ENCODE measurements at regions not wholly inside any gene's neighbourhood (a gene's known extent, or its start where the extent isn't known, plus 50 kb on each side); places are given as distances from the start of the nearest gene placed in this dataset.

GRCh38 chr2:4368907-4369306, 665.5 kb downstream of the DCDC2C start:
- FAIRE-seq, result no peak
- 52% methylated on average over 4 of the region's 4 CpGs for WGBS (ENCODE audit: insufficient coverage, insufficient replicate concordance, low lambda C conversion rate, missing lambda C conversion rate)
- POLR2A ChIA-PET, result no interaction called here
- TF ChIP-seq CEBPZ (IDR thresholded peaks at IDR 0.05; ENCODE audit: low read depth, low read length), result no peak
- no peak for TF ChIP-seq FOXK2 (IDR thresholded peaks at IDR 0.05)
- TF ChIP-seq ZBTB33 (IDR thresholded peaks at IDR 0.05), result no peak
- TF ChIP-seq PRDM15 (CRISPR knock-in tag; IDR thresholded peaks at IDR 0.05), result no peak
- TF ChIP-seq EZH2 (IDR thresholded peaks at IDR 0.05; ENCODE audit: borderline replicate concordance, control insufficient read depth, low read depth, low read length), result no peak
- TF ChIP-seq SMAD1 (IDR thresholded peaks at IDR 0.05; ENCODE audit: low read depth, partially characterized antibody), result no peak
- no peak for TF ChIP-seq TCF12 (IDR thresholded peaks at IDR 0.05; ENCODE audit: low read depth, low read length)
- TF ChIP-seq STAT1 (conservative IDR thresholded peaks at IDR 0.05), result no peak
- TF ChIP-seq SMAD5 (IDR thresholded peaks at IDR 0.05; ENCODE audit: low read depth), result no peak
- no peak for TF ChIP-seq BCL3 (IDR thresholded peaks at IDR 0.05; ENCODE audit: borderline replicate concordance, insufficient read depth, low read depth, low read length, poor library complexity, severe bottlenecking)
- TF ChIP-seq HDAC2 (IDR thresholded peaks at IDR 0.05), result no peak
- TF ChIP-seq NR2C1 (IDR thresholded peaks at IDR 0.05), result no peak
- TF ChIP-seq NR2F1 (conservative IDR thresholded peaks at IDR 0.05), result no peak

More at GRCh38 chr2:4368907-4369306, 665.5 kb downstream of the DCDC2C start:
- Histone ChIP-seq H3K27me3 (replicated peaks in 1 of 2; ENCODE audit: control insufficient read depth in 2 of 2, insufficient read depth in 2 of 2, low read length in 1 of 2) (no peaks in the 10 kb centered on the region), H4K20me1 (ENCODE audit: control insufficient read depth, insufficient read depth) (no peaks in the 10 kb centered on the region), H3K4me1 (ENCODE audit: control insufficient read depth, insufficient read depth, low read length) (no peaks in the 10 kb centered on the region), H3K9me3 (replicated peaks; ENCODE audit: control insufficient read depth, insufficient read depth, low read length) (no peaks in the 10 kb centered on the region), H3K79me2 (ENCODE audit: control insufficient read depth, insufficient read depth, low read length) (no peaks in the 10 kb centered on the region), H3K4me3 (no peak overlapping the region), H3K4me2 (ENCODE audit: control insufficient read depth, insufficient read depth) (no peak overlapping the region), H2AFZ (ENCODE audit: control insufficient read depth, low read depth, low read length) (no peak overlapping the region), H3K9ac (ENCODE audit: control insufficient read depth, insufficient read depth, low read length) (no peak overlapping the region), H3K27ac (ENCODE audit: control insufficient read depth, insufficient read depth) (no peak overlapping the region), H3K36me3 (ENCODE audit: control insufficient read depth in 2 of 2, insufficient read depth in 2 of 2, low read length in 1 of 2) (no peaks in the 10 kb centered on the region)
- ChIA-PET SMC1A (ENCODE audit: uncharacterized antibody, unreplicated experiment) (no interaction called here), CTCF (no interaction called here), RAD21 (ENCODE audit: unreplicated experiment) (no interaction called here)
- intact Hi-C loops (cut with micrococcal nuclease; ENCODE audit: unreplicated experiment), result no loop called here
- DNase-seq (ENCODE audit: low read depth, low spot score) (no peak), ATAC-seq (no peak)
- BruUV-seq (replicated peaks), result no TSS peak
- in situ Hi-C loops (cut with MboI), result no loop called here

Data from GM12878 (cell line).